Hepatocyte (in vitro differentiated cells): ENCODE measurements at regions not wholly inside any gene's neighbourhood (a gene's known extent, or its start where the extent isn't known, plus 50 kb on each side); places are given as distances from the start of the nearest gene placed in this dataset.

Source experiments
- DNase-seq: peaks from one replicate; pipeline ENCODE4 v3.0.0-alpha.2; 2016; ENCODE audit warnings: low spot score
- H2AFZ ChIP-seq: fragments of 200-600 bp; sonication (generic); 2 replicates; pipeline ENCODE4 v1.6.0; 2016; ENCODE audit warnings: antibody characterized with exemption, mild to moderate bottlenecking
- H3K27ac ChIP-seq: fragments of 200-600 bp; sonication (generic); 2 replicates; pipeline ENCODE4 v1.5.1; 2016; ENCODE audit warnings: mild to moderate bottlenecking
- H3K27me3 ChIP-seq: fragments of 200-600 bp; sonication (generic); 2 replicates; pipeline ENCODE4 v1.6.1; 2016
- H3K36me3 ChIP-seq: fragments of 200-600 bp; sonication (generic); replicated peaks from 2 replicates; pipeline ENCODE4 v1.5.1; 2016; ENCODE audit warnings: low read depth; ENCODE audit not compliant: insufficient read depth
- H3K4me1 ChIP-seq: fragments of 200-600 bp; sonication (generic); 2 replicates; pipeline ENCODE4 v1.5.1; 2016; ENCODE audit warnings: mild to moderate bottlenecking, moderate library complexity; ENCODE audit not compliant: insufficient read depth
- H3K4me2 ChIP-seq: fragments of 200-600 bp; sonication (generic); 2 replicates; pipeline ENCODE4 v1.6.0; 2016
- H3K4me3 ChIP-seq: fragments of 200-600 bp; sonication (generic); 2 replicates; pipeline ENCODE4 v1.5.1; 2016; ENCODE audit warnings: mild to moderate bottlenecking
- H3K79me2 ChIP-seq: fragments of 200-600 bp; sonication (generic); 2 replicates; pipeline ENCODE4 v1.6.0; 2017; ENCODE audit warnings: mild to moderate bottlenecking
- H3K9me2 ChIP-seq: fragments of 200-600 bp; sonication (generic); replicated peaks from 2 replicates; pipeline ENCODE4 v1.6.0; 2017; ENCODE audit warnings: mild to moderate bottlenecking; ENCODE audit not compliant: insufficient read depth
- H3K9me3 ChIP-seq: fragments of 200-600 bp; sonication (generic); 2 replicates; pipeline ENCODE4 v1.5.1; 2016; ENCODE audit warnings: low read depth, mild to moderate bottlenecking
- H4K20me1 ChIP-seq: fragments of 200-600 bp; sonication (generic); 2 replicates; pipeline ENCODE4 v1.6.0; 2016; ENCODE audit warnings: mild to moderate bottlenecking; ENCODE audit not compliant: insufficient read depth, poor library complexity, severe bottlenecking
- CTCF ChIP-seq: fragments of 200-600 bp; sonication (generic); IDR thresholded peaks from 2 replicates; pipeline ENCODE4 v1.5.1; 2016; ENCODE audit warnings: antibody characterized with exemption, mild to moderate bottlenecking; ENCODE audit not compliant: poor library complexity
- EZH2 ChIP-seq: fragments of 200-600 bp; sonication (generic); IDR thresholded peaks from 2 replicates; pipeline ENCODE4 v1.6.1; 2016; ENCODE audit warnings: antibody characterized with exemption, mild to moderate bottlenecking, borderline replicate concordance
- EZH2phosphoT487 ChIP-seq: fragments of 200-600 bp; sonication (generic); IDR thresholded peaks from one replicate; pipeline ENCODE4 v1.6.1; 2018; ENCODE audit warnings: antibody characterized with exemption, mild to moderate bottlenecking, low read depth, moderate library complexity; ENCODE audit not compliant: unreplicated experiment, severe bottlenecking
- WGBS: methylation state at CpG from one replicate; pipeline ENCODE4 v1.1.6; 2016; ENCODE audit warnings: low lambda C conversion rate; ENCODE audit errors: missing lambda C conversion rate; 5-methylcytosine and 5-hydroxymethylcytosine counted together

GRCh38 chr2:200025717-200026116, 70.3 kb downstream of the MAIP1 start:
- H3K27me3 ChIP-seq = no peaks in the 10 kb centered on the region
- TF ChIP-seq CTCF (no peak), EZH2 (no peak), EZH2phosphoT487 (no peak)
- no peak overlapping the region for H3K4me3 ChIP-seq
- no peak overlapping the region for H3K4me2 ChIP-seq
- no peak for DNase-seq
- no peaks in the 10 kb centered on the region for H4K20me1 ChIP-seq
- H3K36me3 ChIP-seq = no peaks in the 10 kb centered on the region
- H3K9me3 ChIP-seq = no peaks in the 10 kb centered on the region
- H3K4me1 ChIP-seq = no peaks in the 10 kb centered on the region
- no peaks in the 10 kb centered on the region for H3K9me2 ChIP-seq
- no peak overlapping the region for H2AFZ ChIP-seq
- 76% methylated on average over 2 of the region's 2 CpGs for WGBS
- H3K79me2 ChIP-seq = no peaks in the 10 kb centered on the region
- no peak overlapping the region for H3K27ac ChIP-seq

DNA sequence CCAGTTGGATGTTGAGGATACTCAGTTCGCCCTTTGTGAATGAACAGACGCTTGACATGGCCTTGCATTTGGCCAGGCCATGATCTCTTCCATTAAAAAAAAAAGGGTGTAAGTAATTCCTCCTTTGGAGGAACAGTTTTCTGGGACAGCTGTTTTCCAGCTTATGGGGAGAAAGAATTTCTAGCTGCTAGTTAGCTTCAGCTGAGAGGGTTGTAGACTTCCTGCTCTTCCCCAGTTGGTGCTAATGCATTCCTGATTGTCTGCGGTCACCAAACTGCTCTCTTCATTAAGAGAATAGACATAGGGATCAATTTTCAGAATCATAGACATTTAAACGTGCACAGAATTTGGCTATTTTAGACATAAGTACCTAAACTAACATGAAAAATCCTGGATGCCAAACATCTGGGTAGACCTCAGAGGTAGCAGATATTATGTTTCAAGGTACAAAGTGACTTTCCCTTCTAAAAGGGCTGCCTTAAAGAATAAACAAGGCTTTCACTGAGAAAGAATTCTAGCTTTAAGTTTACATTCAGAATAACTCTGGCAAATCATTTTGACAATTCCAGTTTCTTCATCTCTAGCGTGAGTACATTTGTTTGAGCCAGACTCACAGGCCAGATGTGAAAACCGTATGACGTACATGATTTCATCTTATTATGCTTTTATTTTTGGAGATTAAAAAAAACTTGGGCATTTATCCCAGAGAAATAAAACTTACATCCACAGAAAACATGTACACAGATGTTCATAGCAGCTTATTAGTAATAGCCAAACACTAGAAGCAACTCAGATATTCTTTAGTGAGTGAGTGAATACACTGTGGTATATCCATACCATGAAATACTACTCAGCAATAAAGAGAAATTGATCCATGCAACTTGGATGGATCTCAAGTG, 71.2 kb downstream of the MAIP1 start:
- Histone ChIP-seq H3K4me1 (no peaks in the 10 kb centered on the region), H3K4me2 (no peak overlapping the region), H3K27ac (no peak overlapping the region)

GRCh38 chr2:200028998-200029397, 73.6 kb downstream of the MAIP1 start:
- no peak for TF ChIP-seq EZH2phosphoT487
- TF ChIP-seq CTCF = no peak
- no peak for TF ChIP-seq EZH2
- 97% methylated on average over 1 of the region's 1 CpG for WGBS
- H4K20me1 ChIP-seq = no peaks in the 10 kb centered on the region
- H3K9me2 ChIP-seq = no peaks in the 10 kb centered on the region
- no peak overlapping the region for H3K4me3 ChIP-seq
- H3K4me2 ChIP-seq = no peak overlapping the region
- no peaks in the 10 kb centered on the region for H3K27me3 ChIP-seq
- H3K36me3 ChIP-seq = no peaks in the 10 kb centered on the region
- H3K27ac ChIP-seq = no peak overlapping the region
- no peak for DNase-seq
- no peak overlapping the region for H2AFZ ChIP-seq
- H3K4me1 ChIP-seq = no peaks in the 10 kb centered on the region
- no peaks in the 10 kb centered on the region for H3K79me2 ChIP-seq
- no peaks in the 10 kb centered on the region for H3K9me3 ChIP-seq

More for the DNA sequence above, 71.2 kb downstream of the MAIP1 start:
- H3K9me2 ChIP-seq = no peaks in the 10 kb centered on the region
- H3K36me3 ChIP-seq = no peaks in the 10 kb centered on the region
- no peaks in the 10 kb centered on the region for H3K79me2 ChIP-seq
- no peaks in the 10 kb centered on the region for H3K27me3 ChIP-seq
- no peaks in the 10 kb centered on the region for H3K9me3 ChIP-seq
- WGBS = 79% methylated on average over 7 of the region's 7 CpGs
- TF ChIP-seq EZH2phosphoT487 = no peak
- TF ChIP-seq CTCF = no peak
- no peak for TF ChIP-seq EZH2
- H3K4me3 ChIP-seq = no peak overlapping the region
- no peaks in the 10 kb centered on the region for H4K20me1 ChIP-seq
- no peak for DNase-seq
- no peak overlapping the region for H2AFZ ChIP-seq
